CD4-positive, alpha-beta memory T cell (primary cell): ENCODE measurements at regions not wholly inside any gene's neighbourhood (a gene's known extent, or its start where the extent isn't known, plus 50 kb on each side); places are given as distances from the start of the nearest gene placed in this dataset.
"Not testable (repeated sequence)": the region's sequence is repeated elsewhere in the genome, so short reads cannot be mapped to it uniquely, and the experiment has no call there.

Experiments
- CTCF ChIA-PET: fragments of 350-600 bp; sonication (Branson Sonifier 250); formaldehyde crosslinking; loops from one replicate; lab custom pipeline; 2021; ENCODE audit warnings: inconsistent platforms; ENCODE audit not compliant: partially characterized antibody; lab: Charles Lee
- POLR2A ChIA-PET: fragments of 350-600 bp; sonication (Branson Sonifier 250); formaldehyde crosslinking; loops from one replicate; lab custom pipeline; 2021; ENCODE audit not compliant: partially characterized antibody; lab: Charles Lee
- DNase-seq, 5 donors: peaks; one replicate each; pipeline versions ENCODE4 v3.0.0 to v3.0.0-alpha.2; 2020 to 2022; ENCODE audit warnings: mixed read lengths in 1 of 5
- H3K27ac ChIP-seq: one replicate; pipeline ENCODE4 v1.7.0; 2013; ENCODE audit warnings: low read depth, low read length
- H3K27me3 ChIP-seq: 2 replicates; pipeline ENCODE4 v1.7.0; 2013; ENCODE audit warnings: mild to moderate bottlenecking, low read length, moderate library complexity; ENCODE audit not compliant: insufficient read depth
- H3K36me3 ChIP-seq: 2 replicates; pipeline ENCODE4 v1.7.0; 2013; ENCODE audit warnings: mild to moderate bottlenecking, low read length, moderate library complexity; ENCODE audit not compliant: insufficient read depth
- H3K4me1 ChIP-seq: 2 replicates; pipeline ENCODE4 v1.7.0; 2013; ENCODE audit warnings: mild to moderate bottlenecking, low read length, moderate library complexity; ENCODE audit not compliant: insufficient read depth
- H3K4me3 ChIP-seq, 2 donors: one replicate each; pipeline ENCODE4 v1.7.0; 2013; ENCODE audit warnings: low read length in 2 of 2, mild to moderate bottlenecking in 1 of 2
- H3K9me3 ChIP-seq, 2 donors: one replicate each; pipeline ENCODE4 v1.7.0; 2013; ENCODE audit warnings: low read length in 2 of 2, control low read depth in 1 of 2; ENCODE audit not compliant: control insufficient read depth in 1 of 2
- H3K27ac Mint-ChIP-seq, 7 donors: one replicate each; pipeline ENCODE4 v1.8.0; 2020 to 2021; ENCODE audit warnings: mixed read lengths in 7 of 7, mild to moderate bottlenecking in 6 of 7, inconsistent platforms in 3 of 7, moderate library complexity in 3 of 7
- H3K27me3 Mint-ChIP-seq, 2 donors: one replicate each; pipeline ENCODE4 v1.8.0; 2020 to 2021; ENCODE audit warnings: mixed read lengths in 2 of 2
- H3K36me3 Mint-ChIP-seq, 2 donors: one replicate each; pipeline ENCODE4 v1.8.0; 2020 to 2021; ENCODE audit warnings: mixed read lengths in 2 of 2, inconsistent platforms in 1 of 2, mild to moderate bottlenecking in 1 of 2
- H3K4me1 Mint-ChIP-seq, 4 donors: one replicate each; pipeline ENCODE4 v1.8.0; 2020 to 2021; ENCODE audit warnings: mixed read lengths in 4 of 4, mild to moderate bottlenecking in 1 of 4
- H3K4me3 Mint-ChIP-seq, 8 donors: one replicate each; pipeline ENCODE4 v1.8.0; 2020 to 2021; ENCODE audit warnings: mixed read lengths in 8 of 8, mild to moderate bottlenecking in 7 of 8, moderate library complexity in 6 of 8, inconsistent platforms in 3 of 8
- H3K9me3 Mint-ChIP-seq, 8 donors: one replicate each; pipeline ENCODE4 v1.8.0; 2020 to 2021; ENCODE audit warnings: mixed read lengths in 8 of 8, mild to moderate bottlenecking in 5 of 8, inconsistent platforms in 3 of 8, moderate library complexity in 1 of 8
- intact Hi-C: fragments of 100-400 bp; cut with micrococcal nuclease; formaldehyde crosslinking; loops from one replicate; pipeline ENCODE4 v1.15.1; 2023

DNA sequence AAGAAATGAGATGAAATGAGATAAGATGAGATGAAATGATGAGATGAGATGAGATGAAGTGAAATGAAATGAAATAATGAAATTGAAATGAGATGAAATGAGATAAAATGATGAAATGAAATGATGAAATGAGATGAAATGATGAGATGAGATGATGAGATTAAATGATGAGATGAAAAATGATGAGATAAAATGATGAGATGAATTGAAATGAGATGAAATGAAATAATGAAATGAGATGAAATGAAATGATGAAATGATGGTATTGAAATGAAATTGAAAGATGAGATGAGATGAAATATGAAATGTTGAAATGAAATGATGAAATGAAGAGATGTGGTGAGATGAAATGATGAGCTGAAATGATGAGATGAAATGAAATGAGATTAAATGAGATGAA is 231.0 kb downstream of the GOLGA6L6 start:
- Histone ChIP-seq H3K9me3 (no peaks in the 10 kb centered on the region), H3K27ac (no peak overlapping the region), H3K4me3 (no peak overlapping the region), H3K36me3 (no peaks in the 10 kb centered on the region), H3K27me3 (no peaks in the 10 kb centered on the region), H3K4me1 (no peaks in the 10 kb centered on the region)
- no peaks in the 10 kb centered on the region for H3K9me3 Mint-ChIP-seq
- ChIA-PET CTCF (no interaction called here), POLR2A (no interaction called here)
- no peak for DNase-seq
- H3K36me3 Mint-ChIP-seq: no peaks in the 10 kb centered on the region
- H3K27me3 Mint-ChIP-seq: peaks cover 0 to 2% of the 10 kb centered on the region in 2 donors
- intact Hi-C loops: no loop called here
- H3K4me1 Mint-ChIP-seq: no peaks in the 10 kb centered on the region
- no peak overlapping the region for H3K27ac Mint-ChIP-seq
- H3K4me3 Mint-ChIP-seq: no peak overlapping the region

DNA sequence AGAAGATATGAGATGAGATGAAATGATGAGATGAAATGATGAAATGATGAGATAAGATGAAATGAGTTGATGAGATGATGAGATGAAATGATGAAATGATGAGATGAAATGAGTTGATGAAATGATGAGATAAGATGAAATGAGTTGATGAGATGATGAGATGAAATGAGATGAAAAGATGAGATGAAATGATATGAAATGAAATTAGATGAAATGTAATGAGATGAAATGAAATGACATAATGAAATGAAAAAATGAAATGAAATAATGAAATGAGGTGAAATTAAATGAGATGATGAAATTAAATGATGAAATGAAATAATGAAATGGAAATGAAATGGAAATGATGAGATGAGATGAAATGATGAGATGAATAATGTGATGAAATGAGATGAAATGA is 231.6 kb downstream of the GOLGA6L6 start:
- DNase-seq, H3K27me3 Mint-ChIP-seq, H3K4me3 ChIP-seq, intact Hi-C loops, H3K27ac Mint-ChIP-seq, H3K4me1 Mint-ChIP-seq, H3K4me1 ChIP-seq, CTCF ChIA-PET, H3K9me3 Mint-ChIP-seq, H3K27me3 ChIP-seq, H3K4me3 Mint-ChIP-seq, H3K27ac ChIP-seq, H3K9me3 ChIP-seq, H3K36me3 Mint-ChIP-seq, POLR2A ChIA-PET, H3K36me3 ChIP-seq: not testable (repeated sequence)

DNA sequence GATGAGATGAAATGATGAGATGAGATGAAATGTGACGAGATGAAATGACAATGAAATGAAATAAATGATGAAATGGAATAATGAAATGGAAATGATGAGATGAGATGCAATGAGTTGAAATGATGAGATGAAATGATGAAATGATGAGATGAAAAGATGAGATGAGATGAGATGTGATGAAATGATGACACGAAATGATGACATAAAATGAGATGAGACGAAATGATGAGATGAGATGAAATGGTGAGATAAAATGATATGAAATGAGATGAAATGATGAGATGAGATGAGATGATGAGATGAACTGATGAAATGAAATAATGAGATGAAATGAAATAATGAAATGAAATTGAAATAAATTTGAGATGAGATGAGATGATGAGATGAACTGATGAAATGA is 232.2 kb downstream of the GOLGA6L6 start:
- not testable (repeated sequence) for H3K4me3 Mint-ChIP-seq

DNA sequence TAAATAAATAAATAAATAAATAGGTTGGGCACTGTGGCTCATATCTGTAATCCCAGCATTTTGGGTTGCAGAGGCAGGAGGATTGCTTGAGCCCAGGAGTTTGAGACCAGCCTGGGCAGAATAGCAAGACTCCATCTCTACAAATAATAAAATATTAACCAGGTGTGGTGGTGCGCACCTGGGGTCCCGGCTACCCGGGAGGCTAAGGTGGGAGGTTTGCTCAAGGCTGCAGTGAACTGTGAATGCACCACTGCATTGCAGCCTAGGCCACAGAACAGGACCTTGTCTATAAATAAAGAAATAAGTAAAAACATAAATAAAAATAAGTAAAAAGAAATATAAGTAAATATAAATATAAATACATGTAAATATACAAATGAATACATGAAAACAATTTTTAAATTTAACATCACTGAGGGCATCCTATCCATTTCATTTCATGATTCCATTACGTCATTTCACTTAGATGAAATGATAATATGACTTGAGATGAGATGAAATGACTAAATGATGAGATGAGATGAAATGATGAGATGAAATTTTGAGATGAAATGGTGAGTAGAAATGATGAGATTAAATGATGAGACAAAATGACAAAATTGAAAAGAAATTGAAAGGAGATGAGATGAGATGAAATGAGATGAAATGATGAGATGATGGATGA is 233.4 kb downstream of the GOLGA6L6 start:
- H3K27ac ChIP-seq, H3K4me1 ChIP-seq, CTCF ChIA-PET, H3K4me1 Mint-ChIP-seq, DNase-seq, H3K27ac Mint-ChIP-seq, H3K36me3 ChIP-seq, H3K9me3 Mint-ChIP-seq, H3K4me3 Mint-ChIP-seq, H3K27me3 Mint-ChIP-seq, H3K27me3 ChIP-seq, intact Hi-C loops, H3K9me3 ChIP-seq, H3K4me3 ChIP-seq, H3K36me3 Mint-ChIP-seq, POLR2A ChIA-PET: not testable (repeated sequence)

More for the DNA sequence above, 232.2 kb downstream of the GOLGA6L6 start:
- DNase-seq, H3K4me1 ChIP-seq, CTCF ChIA-PET, H3K27me3 ChIP-seq, H3K9me3 Mint-ChIP-seq, H3K9me3 ChIP-seq, H3K27ac Mint-ChIP-seq, H3K36me3 ChIP-seq, H3K36me3 Mint-ChIP-seq, H3K27me3 Mint-ChIP-seq, POLR2A ChIA-PET, H3K4me3 ChIP-seq, intact Hi-C loops, H3K27ac ChIP-seq, H3K4me1 Mint-ChIP-seq: not testable (repeated sequence)

DNA sequence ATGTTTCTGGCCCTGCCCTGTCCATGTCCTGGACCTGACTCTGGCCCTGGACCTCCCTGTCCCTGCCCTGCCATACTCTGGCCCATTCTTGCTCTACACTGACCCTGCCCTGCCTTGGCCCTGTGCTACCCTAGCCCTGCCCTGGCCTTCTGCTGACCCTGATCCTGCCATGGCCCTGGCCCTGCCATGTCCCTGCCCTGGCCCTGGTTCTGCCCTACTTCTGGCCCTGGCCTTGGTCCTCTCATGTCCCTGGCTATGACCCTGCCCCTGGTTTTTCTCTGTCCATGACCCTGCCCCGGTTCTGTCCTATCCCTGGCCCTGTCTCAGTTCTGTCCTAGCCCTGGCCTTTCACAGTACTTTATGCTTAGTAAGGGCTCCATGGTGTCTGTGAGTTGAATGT is 234.5 kb downstream of the GOLGA6L6 start:
- intact Hi-C loops, H3K36me3 ChIP-seq, H3K9me3 ChIP-seq, H3K27ac Mint-ChIP-seq, H3K4me1 Mint-ChIP-seq, H3K4me3 ChIP-seq, DNase-seq, H3K9me3 Mint-ChIP-seq, POLR2A ChIA-PET, H3K27ac ChIP-seq, H3K27me3 ChIP-seq, H3K36me3 Mint-ChIP-seq, H3K27me3 Mint-ChIP-seq, H3K4me1 ChIP-seq, H3K4me3 Mint-ChIP-seq, CTCF ChIA-PET: not testable (repeated sequence)

DNA sequence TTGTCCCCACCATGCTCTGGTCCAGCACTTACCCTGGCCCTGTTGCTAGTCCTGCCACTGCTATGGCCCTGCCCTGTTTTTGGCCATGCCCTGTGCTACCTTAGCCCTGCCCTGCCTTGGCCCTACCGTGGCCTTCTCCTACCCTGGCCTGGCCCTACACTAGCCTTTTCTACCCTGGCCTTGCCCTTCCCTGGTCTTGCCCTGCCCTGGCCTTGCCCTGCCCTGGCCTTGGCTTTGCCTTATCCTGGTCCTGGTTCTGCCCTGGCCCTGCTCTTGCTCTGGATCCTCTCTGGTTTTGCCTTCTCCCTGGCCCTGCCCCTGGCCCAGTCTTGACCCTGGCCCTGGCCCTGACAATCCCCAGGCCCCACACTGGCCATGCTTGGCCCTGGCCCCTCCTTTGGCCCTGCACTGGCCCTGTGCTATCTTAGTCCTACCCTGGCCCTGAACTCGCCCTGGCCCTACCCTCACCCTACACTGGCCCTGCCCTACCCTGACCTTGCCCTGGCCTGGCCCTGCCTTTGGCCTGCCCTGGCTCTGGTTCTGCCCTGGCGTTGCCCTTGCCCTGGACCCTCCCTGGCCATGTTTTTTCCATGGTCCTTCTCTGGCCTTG is 235.0 kb downstream of the GOLGA6L6 start:
- intact Hi-C loops, H3K36me3 Mint-ChIP-seq, H3K36me3 ChIP-seq, H3K4me3 Mint-ChIP-seq, H3K9me3 Mint-ChIP-seq, H3K27me3 Mint-ChIP-seq, H3K4me1 ChIP-seq, DNase-seq, H3K27ac ChIP-seq, H3K27me3 ChIP-seq, POLR2A ChIA-PET, H3K4me3 ChIP-seq, CTCF ChIA-PET, H3K9me3 ChIP-seq, H3K4me1 Mint-ChIP-seq: not testable (repeated sequence)
- peak overlapping the region in 1 of 7 donors; percentile 19 for H3K27ac Mint-ChIP-seq

DNA sequence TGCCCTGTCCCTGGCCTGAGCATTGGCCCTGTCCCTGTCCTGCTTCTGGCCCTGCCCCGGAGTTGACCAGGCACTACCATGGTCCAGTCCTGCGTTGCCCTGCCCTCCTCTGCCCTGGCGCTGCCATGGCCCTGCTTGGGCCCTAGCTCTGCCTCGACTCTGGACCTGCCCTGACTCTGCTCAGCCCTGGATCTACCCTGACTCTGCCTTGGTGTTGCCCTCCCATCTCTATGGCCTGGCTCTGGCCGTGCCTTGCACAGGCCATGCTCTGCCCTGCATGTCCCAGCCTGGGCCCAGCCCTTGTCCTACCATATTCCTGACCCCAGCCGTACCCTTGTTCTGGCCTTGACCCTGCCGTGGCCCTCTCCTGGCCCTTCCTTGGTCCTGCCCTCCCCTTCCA is 235.7 kb downstream of the GOLGA6L6 start:
- H3K36me3 ChIP-seq, intact Hi-C loops, H3K9me3 Mint-ChIP-seq, H3K4me3 ChIP-seq, H3K4me1 ChIP-seq, H3K36me3 Mint-ChIP-seq, H3K4me1 Mint-ChIP-seq, H3K4me3 Mint-ChIP-seq, POLR2A ChIA-PET, DNase-seq, H3K27ac Mint-ChIP-seq, H3K27me3 Mint-ChIP-seq, H3K27ac ChIP-seq, CTCF ChIA-PET, H3K9me3 ChIP-seq, H3K27me3 ChIP-seq: not testable (repeated sequence)

DNA sequence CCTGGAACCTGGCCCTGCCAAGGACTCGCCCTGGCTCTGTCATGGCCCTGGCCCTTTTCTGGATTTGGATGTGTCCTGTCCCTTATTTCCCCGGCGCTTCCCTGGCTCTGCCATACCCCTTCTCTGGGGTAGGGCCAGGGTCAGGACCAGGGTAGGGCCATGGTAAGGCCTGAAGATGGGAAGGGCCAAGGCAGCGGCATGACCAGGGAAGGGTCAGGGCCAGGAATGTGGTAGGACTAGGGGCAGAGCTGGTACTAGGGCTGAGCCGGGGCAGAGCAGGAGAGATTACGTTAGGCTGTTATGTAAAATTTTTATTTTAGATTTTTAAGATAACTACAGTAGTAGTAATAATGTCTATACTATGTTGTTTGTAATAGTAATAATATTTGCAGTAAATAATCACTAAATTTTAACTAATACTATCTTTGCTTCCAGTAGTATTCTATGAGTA is 236.6 kb downstream of the GOLGA6L6 start:
- H3K27ac ChIP-seq, H3K9me3 ChIP-seq, H3K27ac Mint-ChIP-seq, H3K4me3 ChIP-seq, DNase-seq, CTCF ChIA-PET, H3K4me3 Mint-ChIP-seq, H3K36me3 Mint-ChIP-seq, H3K4me1 Mint-ChIP-seq, H3K9me3 Mint-ChIP-seq, H3K27me3 ChIP-seq, H3K4me1 ChIP-seq, intact Hi-C loops, H3K36me3 ChIP-seq, H3K27me3 Mint-ChIP-seq, POLR2A ChIA-PET: not testable (repeated sequence)
